ENCODE measurements at regions not wholly inside any gene's neighbourhood (a gene's known extent, or its start where the extent isn't known, plus 50 kb on each side); places are given as distances from the start of the nearest gene placed in this dataset.
A peak's percentile ranks its signal among the peaks of the same experiment; 100 is the strongest.

DNA sequence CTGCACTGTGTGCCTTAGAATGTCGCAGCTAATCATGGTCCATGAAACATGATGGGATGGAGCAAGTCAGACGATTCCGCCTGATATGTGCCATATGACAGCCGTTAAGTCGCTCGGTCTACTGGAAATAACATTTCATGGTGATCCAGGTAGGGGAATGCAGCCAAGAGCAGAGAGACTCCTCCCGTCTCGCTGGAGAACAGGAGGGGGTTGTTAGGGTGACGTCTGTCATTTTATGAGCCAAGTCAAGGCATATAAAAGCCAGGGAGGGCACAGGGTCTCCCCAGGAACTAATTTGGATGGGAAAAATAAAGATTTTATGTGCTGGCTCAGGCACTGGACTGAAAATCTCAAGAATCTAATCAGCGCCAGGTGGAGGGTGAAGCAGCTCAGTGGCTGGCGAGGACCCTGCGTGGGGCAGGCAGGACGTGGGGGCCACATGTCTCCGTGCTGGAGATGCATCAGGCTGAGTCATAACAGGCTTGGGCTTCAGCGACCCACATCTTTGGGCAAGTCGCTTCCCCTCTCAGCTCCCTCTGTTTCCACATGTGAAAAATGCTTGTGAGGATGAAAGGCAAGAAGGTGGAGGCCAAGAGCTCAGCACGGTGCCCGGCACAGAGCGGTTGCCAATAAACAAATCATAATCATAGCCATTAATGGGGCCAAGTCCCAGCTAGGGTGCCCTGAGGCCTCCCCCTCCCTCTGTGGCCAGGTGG lies 234.6 kb downstream of the ANKRD60 start:
- H3K4me2 ChIP-seq: no peak overlapping the region
- TF ChIP-seq GATA3 (IDR thresholded peaks at IDR 0.05; ENCODE audit: borderline replicate concordance) (no peak), ESRRA (IDR thresholded peaks at IDR 0.05; ENCODE audit: borderline replicate concordance, low read length) (no peak), EP300 (IDR thresholded peaks at IDR 0.05) (no peak), SMC3 (IDR thresholded peaks at IDR 0.05) (no peak), POLR2A (IDR thresholded peaks at IDR 0.05; ENCODE audit: low read length) (no peak), MAZ (IDR thresholded peaks at IDR 0.05; ENCODE audit: borderline replicate concordance, low read depth, low read length) (no peak), HEYL (CRISPR knock-in tag; IDR thresholded peaks at IDR 0.05) (no peak)
- TF ChIP-seq, protein P1, sequence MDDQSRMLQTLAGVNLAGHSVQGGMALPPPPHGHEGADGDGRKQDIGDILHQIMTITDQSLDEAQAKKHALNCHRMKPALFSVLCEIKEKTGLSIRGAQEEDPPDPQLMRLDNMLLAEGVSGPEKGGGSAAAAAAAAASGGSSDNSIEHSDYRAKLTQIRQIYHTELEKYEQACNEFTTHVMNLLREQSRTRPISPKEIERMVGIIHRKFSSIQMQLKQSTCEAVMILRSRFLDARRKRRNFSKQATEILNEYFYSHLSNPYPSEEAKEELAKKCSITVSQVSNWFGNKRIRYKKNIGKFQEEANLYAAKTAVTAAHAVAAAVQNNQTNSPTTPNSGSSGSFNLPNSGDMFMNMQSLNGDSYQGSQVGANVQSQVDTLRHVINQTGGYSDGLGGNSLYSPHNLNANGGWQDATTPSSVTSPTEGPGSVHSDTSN (IDR thresholded peaks at IDR 0.05): no peak
- no peaks in the 10 kb centered on the region for H3K9me3 ChIP-seq
- 78% methylated on average over 19 of the region's 19 CpGs for WGBS (ENCODE audit: missing lambda C conversion rate)
- peaks cover 54% of the 10 kb centered on the region for H3K4me1 ChIP-seq
- H3K27ac ChIP-seq: peak overlapping the region; percentile 48 to 83
- ATAC-seq (no peak), DNase-seq (ENCODE audit: low read depth in 1 of 2, low spot score in 1 of 2) (no peak), FAIRE-seq (no peak)
- CTCF ChIA-PET: interaction anchor here (0.9 kb wide), 1 partner anchor 271 kb away, joined by 3 read pairs; no protein-coding TSS in a partner anchor
- POLR2A ChIA-PET: no interaction called here
- no peak overlapping the region for H3K4me3 ChIP-seq

DNA sequence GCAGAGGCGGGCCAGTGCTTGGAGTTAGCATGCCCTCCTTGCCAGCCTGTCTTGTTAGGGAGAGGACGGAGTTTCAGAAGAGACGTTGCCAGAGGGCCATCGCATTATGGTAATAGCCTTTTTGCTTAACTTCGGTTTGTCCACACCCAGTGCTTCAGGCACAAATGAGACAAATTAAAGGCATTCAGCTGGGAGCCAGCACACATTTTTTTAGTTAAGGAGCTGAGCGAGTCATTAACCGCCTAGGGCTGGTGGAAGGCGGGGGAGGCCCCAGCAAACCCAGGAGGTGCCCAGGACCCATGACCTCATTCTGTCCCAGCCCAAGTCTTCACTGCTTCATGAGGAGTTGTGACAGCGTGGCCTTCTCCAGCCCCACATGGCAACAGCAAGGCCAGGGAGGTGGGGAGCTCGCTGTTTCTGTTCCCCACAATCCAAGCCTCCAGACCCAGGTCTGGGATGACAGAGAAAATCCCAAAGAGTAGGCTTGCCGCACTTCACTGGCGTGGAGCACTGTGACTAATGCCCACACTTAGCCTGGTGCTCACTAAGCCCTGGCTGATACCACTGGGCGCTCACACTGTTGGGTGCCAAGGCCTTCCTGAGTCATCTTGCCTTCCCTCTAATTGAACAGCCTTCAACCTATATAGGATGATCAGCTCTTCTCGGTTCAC lies 237.1 kb downstream of the ANKRD60 start:
- Histone ChIP-seq H3K4me1 (peaks cover 40% of the 10 kb centered on the region), H3K4me3 (no peak overlapping the region), H3K9me3 (no peaks in the 10 kb centered on the region), H3K4me2 (peak overlapping the region; percentile 50), H3K27ac (peak overlapping the region; percentile 68 to 83)
- DNase-seq (ENCODE audit: low read depth in 1 of 2, low spot score in 1 of 2) (peak; percentile 61 to 72), ATAC-seq (peak; percentile 86 to 90), FAIRE-seq (peak; percentile 46)
- ChIA-PET POLR2A (interaction anchor here (1.4 kb wide), 1 partner anchor 281 kb away, joined by 4 read pairs; the partner anchor contains the start of gene PMEPA1), CTCF (interaction anchor here (0.8 to 1.8 kb wide), 2 partner anchors 12 to 18 kb away, joined by 3 to 5 read pairs; no protein-coding TSS in a partner anchor)
- TF ChIP-seq BHLHE40 (IDR thresholded peaks at IDR 0.05; ENCODE audit: low read depth, low read length) (no peak), FOSL2 (IDR thresholded peaks at IDR 0.05) (no peak), FOSL2 (CRISPR knock-in tag; IDR thresholded peaks at IDR 0.05) (peak; percentile 11; the same call in 1 of the 2 replicates), KDM5A (IDR thresholded peaks at IDR 0.05) (no peak), MAFK (IDR thresholded peaks at IDR 0.05; ENCODE audit: partially characterized antibody) (no peak), JUN (IDR thresholded peaks at IDR 0.05) (no peak), ZSCAN20 (CRISPR knock-in tag; IDR thresholded peaks at IDR 0.05) (no peak), HEYL (CRISPR knock-in tag; IDR thresholded peaks at IDR 0.05) (no peak), ESRRA (IDR thresholded peaks at IDR 0.05; ENCODE audit: borderline replicate concordance, low read length) (no peak), KDM1A (IDR thresholded peaks at IDR 0.05; ENCODE audit: low read depth) (no peak), NFE2L2 (conservative IDR thresholded peaks at IDR 0.05; ENCODE audit: low read length) (no peak), CBX8 (IDR thresholded peaks at IDR 0.05) (no peak), NPAS2 (CRISPR knock-in tag; IDR thresholded peaks at IDR 0.05; ENCODE audit: borderline replicate concordance) (no peak), EP300 (IDR thresholded peaks at IDR 0.05) (no peak), NR3C1 (IDR thresholded peaks at IDR 0.05) (no peak), CHD4 (IDR thresholded peaks at IDR 0.05; ENCODE audit: borderline replicate concordance) (no peak)
- TF ChIP-seq, protein P2, sequence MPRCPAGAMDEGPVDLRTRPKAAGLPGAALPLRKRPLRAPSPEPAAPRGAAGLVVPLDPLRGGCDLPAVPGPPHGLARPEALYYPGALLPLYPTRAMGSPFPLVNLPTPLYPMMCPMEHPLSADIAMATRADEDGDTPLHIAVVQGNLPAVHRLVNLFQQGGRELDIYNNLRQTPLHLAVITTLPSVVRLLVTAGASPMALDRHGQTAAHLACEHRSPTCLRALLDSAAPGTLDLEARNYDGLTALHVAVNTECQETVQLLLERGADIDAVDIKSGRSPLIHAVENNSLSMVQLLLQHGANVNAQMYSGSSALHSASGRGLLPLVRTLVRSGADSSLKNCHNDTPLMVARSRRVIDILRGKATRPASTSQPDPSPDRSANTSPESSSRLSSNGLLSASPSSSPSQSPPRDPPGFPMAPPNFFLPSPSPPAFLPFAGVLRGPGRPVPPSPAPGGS (IDR thresholded peaks at IDR 0.05): no peak
- TF ChIP-seq, protein P3, sequence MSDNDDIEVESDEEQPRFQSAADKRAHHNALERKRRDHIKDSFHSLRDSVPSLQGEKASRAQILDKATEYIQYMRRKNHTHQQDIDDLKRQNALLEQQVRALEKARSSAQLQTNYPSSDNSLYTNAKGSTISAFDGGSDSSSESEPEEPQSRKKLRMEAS (IDR thresholded peaks at IDR 0.05): peak; percentile 54; the same call in 1 of the 2 replicates
- 45% methylated on average over 13 of the region's 14 CpGs for WGBS (ENCODE audit: missing lambda C conversion rate)

All from A549 (cell line).